LNCAP (cell line): ENCODE measurements at regions not wholly inside any gene's neighbourhood (a gene's known extent, or its start where the extent isn't known, plus 50 kb on each side); places are given as distances from the start of the nearest gene placed in this dataset.

Experiments used
- CTCF ChIP-seq: fragments of 450-650 bp; IDR thresholded peaks from 2 replicates; pipeline ENCODE4 v1.5.1; 2017; ENCODE audit warnings: mild to moderate bottlenecking

GRCh38 chr1:209190591-209191261 is 392.8 kb upstream of the CAMK1G start:
- peak; percentile 48; the same call in 1 of the 2 replicates for TF ChIP-seq CTCF

GRCh38 chr1:209191262-209191634 is 392.3 kb upstream of the CAMK1G start:
- TF ChIP-seq CTCF: no peak

GRCh38 chr1:209196140-209196539 is 387.4 kb upstream of the CAMK1G start:
- no peak for TF ChIP-seq CTCF

GRCh38 chr1:209198961-209199750 is 384.4 kb upstream of the CAMK1G start:
- no peak for TF ChIP-seq CTCF

- TF ChIP-seq CTCF: no peak
Measured at GRCh38 chr1:209199822-209200221, 383.7 kb upstream of the CAMK1G start.

- peak; percentile 83 for TF ChIP-seq CTCF
Measured at GRCh38 chr1:209202830-209203532, 380.5 kb upstream of the CAMK1G start.

GRCh38 chr1:209203533-209203895 is 380.0 kb upstream of the CAMK1G start:
- no peak for TF ChIP-seq CTCF
